ENCODE measurements at regions not wholly inside any gene's neighbourhood (a gene's known extent, or its start where the extent isn't known, plus 50 kb on each side); places are given as distances from the start of the nearest gene placed in this dataset.
A peak's percentile ranks its signal among the peaks of the same experiment; 100 is the strongest.

DNA sequence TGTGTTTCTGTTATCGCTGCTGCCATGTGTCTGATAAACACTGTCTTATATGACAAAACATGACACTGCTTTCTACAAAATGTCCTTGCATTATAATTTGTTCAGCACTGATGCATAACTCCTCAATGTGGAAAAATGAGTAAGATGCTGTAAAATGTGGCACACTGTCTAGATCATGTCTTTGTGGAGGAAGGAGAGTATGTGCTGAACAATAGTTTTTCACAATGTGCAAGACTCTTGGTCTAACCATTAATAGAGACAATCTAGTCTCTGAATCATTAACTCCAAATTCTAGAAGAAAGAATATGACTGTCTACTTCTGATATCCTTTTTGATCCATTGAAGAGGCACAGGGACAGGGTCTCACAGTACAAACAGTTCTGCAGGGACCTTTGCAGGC lies 127.9 kb upstream of the RARB start:
- Mint-ChIP-seq H3K27me3 (ENCODE audit: unreplicated experiment) (no peaks in the 10 kb centered on the region), H3K36me3 (ENCODE audit: insufficient read depth, unreplicated experiment) (peaks cover 9% of the 10 kb centered on the region), H3K27ac (ENCODE audit: unreplicated experiment) (no peak overlapping the region), H3K4me3 (ENCODE audit: low read depth, unreplicated experiment) (no peak overlapping the region), H3K9me3 (ENCODE audit: low read depth, unreplicated experiment) (no peaks in the 10 kb centered on the region), H3K4me1 (ENCODE audit: low read depth, unreplicated experiment) (peaks cover 39% of the 10 kb centered on the region)
- intact Hi-C loops (cut with micrococcal nuclease; ENCODE audit: unreplicated experiment), result loop anchor here (10.0 kb wide), 1 partner anchor 275 kb away; no protein-coding TSS in a partner anchor
- TF ChIP-seq, protein P1, sequence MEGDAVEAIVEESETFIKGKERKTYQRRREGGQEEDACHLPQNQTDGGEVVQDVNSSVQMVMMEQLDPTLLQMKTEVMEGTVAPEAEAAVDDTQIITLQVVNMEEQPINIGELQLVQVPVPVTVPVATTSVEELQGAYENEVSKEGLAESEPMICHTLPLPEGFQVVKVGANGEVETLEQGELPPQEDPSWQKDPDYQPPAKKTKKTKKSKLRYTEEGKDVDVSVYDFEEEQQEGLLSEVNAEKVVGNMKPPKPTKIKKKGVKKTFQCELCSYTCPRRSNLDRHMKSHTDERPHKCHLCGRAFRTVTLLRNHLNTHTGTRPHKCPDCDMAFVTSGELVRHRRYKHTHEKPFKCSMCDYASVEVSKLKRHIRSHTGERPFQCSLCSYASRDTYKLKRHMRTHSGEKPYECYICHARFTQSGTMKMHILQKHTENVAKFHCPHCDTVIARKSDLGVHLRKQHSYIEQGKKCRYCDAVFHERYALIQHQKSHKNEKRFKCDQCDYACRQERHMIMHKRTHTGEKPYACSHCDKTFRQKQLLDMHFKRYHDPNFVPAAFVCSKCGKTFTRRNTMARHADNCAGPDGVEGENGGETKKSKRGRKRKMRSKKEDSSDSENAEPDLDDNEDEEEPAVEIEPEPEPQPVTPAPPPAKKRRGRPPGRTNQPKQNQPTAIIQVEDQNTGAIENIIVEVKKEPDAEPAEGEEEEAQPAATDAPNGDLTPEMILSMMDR (IDR thresholded peaks at IDR 0.05; ENCODE audit: unreplicated experiment), result no peak
- no peak for DNase-seq
- CTCF ChIA-PET, result no interaction called here
- BruUV-seq (replicated peaks), result no TSS peak

DNA sequence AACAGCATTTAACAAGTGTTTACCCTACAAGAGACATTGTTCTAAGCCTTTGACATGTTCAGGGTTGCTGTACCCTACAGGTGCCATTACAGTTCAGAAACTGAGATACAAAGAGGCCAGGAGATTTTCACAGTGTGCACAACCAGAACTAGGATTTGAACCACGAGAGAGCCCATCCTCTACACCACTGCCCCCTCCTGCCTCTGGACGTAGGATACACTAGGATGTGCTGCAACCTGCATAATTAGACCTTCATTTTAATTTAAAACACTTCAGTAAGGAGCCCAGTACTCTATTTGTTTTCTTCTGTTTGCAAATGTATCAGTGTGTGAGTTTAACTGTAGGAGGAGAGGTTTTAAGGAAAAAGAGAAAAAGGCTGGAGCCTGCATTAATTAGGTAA lies 123.1 kb upstream of the RARB start:
- peaks cover 8% of the 10 kb centered on the region for H3K36me3 Mint-ChIP-seq (ENCODE audit: insufficient read depth, unreplicated experiment)
- no peaks in the 10 kb centered on the region for H3K27me3 Mint-ChIP-seq (ENCODE audit: unreplicated experiment)
- CTCF ChIA-PET, result no interaction called here
- H3K4me3 Mint-ChIP-seq (ENCODE audit: low read depth, unreplicated experiment), result no peak overlapping the region
- H3K27ac Mint-ChIP-seq (ENCODE audit: unreplicated experiment), result no peak overlapping the region
- intact Hi-C loops (cut with micrococcal nuclease; ENCODE audit: unreplicated experiment), result loop anchor here (10.0 kb wide), 1 partner anchor 280 kb away; no protein-coding TSS in a partner anchor
- DNase-seq, result no peak
- peaks cover 25% of the 10 kb centered on the region for H3K4me1 Mint-ChIP-seq (ENCODE audit: low read depth, unreplicated experiment)
- no peaks in the 10 kb centered on the region for H3K9me3 Mint-ChIP-seq (ENCODE audit: low read depth, unreplicated experiment)
- no TSS peak for BruUV-seq (replicated peaks)
- TF ChIP-seq, protein P1 (IDR thresholded peaks at IDR 0.05; ENCODE audit: unreplicated experiment), result no peak

DNA sequence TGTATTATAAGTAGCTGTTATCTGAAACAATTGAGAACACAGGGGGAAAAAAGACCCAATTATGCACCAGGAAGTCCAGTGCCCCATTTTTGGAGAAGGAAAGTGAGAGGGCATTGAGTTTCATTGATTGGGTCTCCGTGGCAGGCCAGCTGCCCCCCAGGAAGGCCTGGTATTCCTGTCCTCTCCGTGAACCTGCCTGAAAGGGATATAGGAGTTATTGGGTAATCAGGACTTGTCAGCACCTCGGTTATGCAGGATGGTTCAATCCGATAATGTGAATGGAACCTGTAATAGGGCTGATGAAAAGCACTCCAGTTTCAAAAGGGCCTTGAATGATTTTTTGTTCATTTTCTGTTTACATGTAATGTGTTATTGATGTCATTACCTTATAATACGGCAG lies 122.0 kb upstream of the RARB start:
- Mint-ChIP-seq H3K27ac (ENCODE audit: unreplicated experiment) (peak overlapping the region; percentile 52), H3K4me1 (ENCODE audit: low read depth, unreplicated experiment) (peaks cover 19% of the 10 kb centered on the region), H3K36me3 (ENCODE audit: insufficient read depth, unreplicated experiment) (peaks cover 8% of the 10 kb centered on the region), H3K9me3 (ENCODE audit: low read depth, unreplicated experiment) (no peaks in the 10 kb centered on the region), H3K4me3 (ENCODE audit: low read depth, unreplicated experiment) (peak overlapping the region; percentile 22), H3K27me3 (ENCODE audit: unreplicated experiment) (no peaks in the 10 kb centered on the region)
- DNase-seq, result peak; percentile 70
- CTCF ChIA-PET, result interaction anchor here (1.7 to 1.9 kb wide), 2 partner anchors 118 to 284 kb away, joined by 4 to 6 read pairs; no protein-coding TSS in a partner anchor
- TF ChIP-seq, protein P1 (IDR thresholded peaks at IDR 0.05; ENCODE audit: unreplicated experiment), result no peak
- BruUV-seq (replicated peaks), result no TSS peak
- intact Hi-C loops (cut with micrococcal nuclease; ENCODE audit: unreplicated experiment), result loop anchor here (1.0 to 10.0 kb wide), 2 partner anchors 122 to 281 kb away; partner anchors contain the start of gene RARB

DNA sequence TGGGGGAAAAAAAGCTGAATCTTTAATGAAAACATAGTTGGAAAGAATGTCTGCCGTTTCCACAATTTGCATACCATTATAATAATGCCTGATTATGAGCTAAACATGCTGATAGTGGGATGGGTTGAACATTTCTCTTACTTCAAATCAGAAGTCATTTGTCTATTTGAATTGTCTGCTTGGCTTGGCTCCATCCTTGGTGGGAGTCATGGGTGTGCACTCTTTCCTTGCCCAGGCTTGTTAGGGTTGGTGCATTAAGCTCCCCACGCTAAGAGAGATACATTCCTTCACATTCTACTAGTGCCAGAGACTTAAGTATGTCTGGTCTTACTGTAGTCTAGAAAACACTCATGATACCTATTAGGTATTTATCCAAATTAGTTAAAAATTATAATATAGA lies 121.4 kb upstream of the RARB start:
- no TSS peak for BruUV-seq (replicated peaks)
- no peak for DNase-seq
- Mint-ChIP-seq H3K4me1 (ENCODE audit: low read depth, unreplicated experiment) (peaks cover 19% of the 10 kb centered on the region), H3K36me3 (ENCODE audit: insufficient read depth, unreplicated experiment) (peaks cover 8% of the 10 kb centered on the region), H3K27me3 (ENCODE audit: unreplicated experiment) (no peaks in the 10 kb centered on the region), H3K27ac (ENCODE audit: unreplicated experiment) (no peak overlapping the region), H3K4me3 (ENCODE audit: low read depth, unreplicated experiment) (peak overlapping the region; percentile 22), H3K9me3 (ENCODE audit: low read depth, unreplicated experiment) (no peaks in the 10 kb centered on the region)
- intact Hi-C loops (cut with micrococcal nuclease; ENCODE audit: unreplicated experiment), result loop anchor here (1.0 to 10.0 kb wide), 2 partner anchors 122 to 282 kb away; partner anchors contain the start of gene RARB
- TF ChIP-seq, protein P1 (IDR thresholded peaks at IDR 0.05; ENCODE audit: unreplicated experiment), result no peak
- CTCF ChIA-PET, result interaction anchor here (1.7 to 1.9 kb wide), 2 partner anchors 117 to 284 kb away, joined by 4 to 6 read pairs; no protein-coding TSS in a partner anchor

All from Calu3 (cell line).